ENCODE measurements at regions not wholly inside any gene's neighbourhood (a gene's known extent, or its start where the extent isn't known, plus 50 kb on each side); places are given as distances from the start of the nearest gene placed in this dataset.
A peak's percentile ranks its signal among the peaks of the same experiment; 100 is the strongest.

DNA sequence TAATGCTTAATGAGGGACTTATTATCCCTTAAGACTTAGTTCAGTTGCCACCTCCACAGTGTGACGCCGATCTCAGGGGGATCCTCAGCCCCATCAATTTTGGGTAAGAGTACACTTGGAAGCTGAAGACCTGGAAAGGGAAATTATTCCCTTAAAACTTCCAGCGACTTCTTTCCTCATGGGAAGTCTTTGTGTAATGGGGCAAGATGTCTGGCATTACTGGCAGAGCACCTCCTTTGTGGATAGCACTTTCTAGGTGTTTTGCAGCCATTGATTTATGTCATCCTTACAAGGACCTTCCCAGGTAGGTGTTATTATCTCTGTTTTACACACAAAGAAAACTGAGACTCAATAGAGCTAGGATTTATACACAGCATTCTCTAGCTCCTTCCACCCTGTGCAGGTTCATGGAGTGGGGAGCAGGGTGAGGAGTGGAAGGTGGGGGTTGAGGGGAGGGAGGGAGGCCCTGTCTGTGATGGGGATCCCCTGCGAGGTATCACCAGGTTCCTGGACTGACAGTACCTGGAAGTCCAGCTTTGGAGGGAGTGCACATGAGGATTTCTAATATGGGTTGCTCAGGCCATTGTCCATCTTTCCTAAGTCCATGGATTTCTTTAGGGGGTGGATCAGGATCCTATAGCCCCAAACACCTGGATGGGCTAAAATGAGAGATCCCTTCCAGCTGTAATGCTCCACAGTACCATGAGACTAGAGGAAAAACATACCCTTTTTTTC is 79.4 kb downstream of the MYCN start:
- DNase-seq = no peak

DNA sequence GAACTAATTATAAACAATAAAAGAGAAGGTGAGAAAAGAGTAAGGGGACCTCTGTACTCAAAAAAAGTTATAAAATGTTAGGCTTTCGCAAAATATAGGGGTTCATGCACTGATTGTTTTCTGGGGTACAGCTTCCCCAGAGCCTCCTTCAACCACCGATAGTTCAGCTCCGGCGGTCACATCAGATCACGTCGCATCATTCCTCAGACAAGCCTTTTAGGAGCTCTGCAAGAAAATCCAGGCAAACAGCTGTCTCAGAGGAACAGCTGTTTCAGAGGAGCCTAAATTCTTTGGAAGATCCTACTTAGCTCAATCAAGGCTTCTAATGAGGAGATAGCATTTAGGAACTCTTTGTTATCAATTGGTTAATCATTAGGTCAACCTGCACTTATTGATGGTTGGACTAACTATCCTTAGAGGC is 78.7 kb downstream of the MYCN start:
- no peak for DNase-seq

DNA sequence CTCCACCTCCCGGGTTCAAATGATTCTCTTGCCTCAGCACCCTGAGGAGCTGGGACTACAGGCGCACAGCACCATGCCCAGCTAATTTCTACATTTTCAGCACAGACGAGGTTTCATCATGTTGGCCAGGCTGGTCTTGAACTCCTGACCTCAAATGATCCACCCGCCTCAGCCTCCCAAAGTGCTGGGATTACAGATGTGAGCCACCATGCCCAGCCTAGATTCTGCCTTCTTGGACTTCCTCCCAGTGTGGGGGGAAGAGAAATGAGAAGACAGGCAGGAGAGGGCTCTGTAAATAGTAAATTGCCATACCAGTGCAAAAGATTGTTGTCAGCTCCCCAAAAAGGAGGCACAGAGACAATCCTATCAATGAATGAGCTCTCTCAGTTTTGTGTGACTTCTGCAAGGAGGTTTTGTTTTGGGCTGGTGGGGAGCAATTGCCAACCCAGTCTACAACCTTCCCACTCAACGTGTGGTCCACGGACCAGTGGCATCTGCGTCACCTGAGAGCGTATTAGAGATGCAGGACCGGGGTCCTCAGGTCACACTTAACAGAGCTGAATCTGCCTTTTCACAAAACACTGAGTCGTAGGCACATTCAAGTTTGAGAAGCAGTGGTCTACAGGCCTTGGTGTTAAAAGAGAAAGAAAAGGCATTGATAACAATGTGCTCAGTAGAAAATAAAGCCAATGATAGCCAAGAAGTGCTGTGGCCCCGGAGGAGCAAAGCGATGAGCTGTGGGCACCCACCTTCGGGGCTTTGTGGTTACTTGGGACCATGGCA is 78.1 kb downstream of the MYCN start:
- DNase-seq = no peak

DNA sequence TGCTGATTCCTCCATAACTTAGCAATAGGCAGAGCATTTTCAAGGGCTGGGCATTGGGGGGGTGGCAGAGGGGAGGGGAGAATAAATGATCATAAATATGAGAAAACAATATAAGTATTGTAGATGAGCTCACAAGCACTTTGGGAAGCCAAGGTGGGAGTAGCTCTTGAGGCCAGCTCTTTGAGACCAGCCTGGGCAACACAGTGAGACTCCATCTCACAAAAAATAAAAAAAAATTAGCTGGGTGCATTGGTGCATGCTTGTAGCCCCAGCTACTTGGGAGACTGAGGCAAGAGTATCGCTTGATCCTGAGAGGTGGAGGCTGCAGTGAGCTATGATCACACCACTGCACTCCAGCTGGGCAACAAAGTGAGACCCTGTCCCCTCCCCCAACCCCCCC is 75.9 kb downstream of the MYCN start:
- DNase-seq = no peak

DNA sequence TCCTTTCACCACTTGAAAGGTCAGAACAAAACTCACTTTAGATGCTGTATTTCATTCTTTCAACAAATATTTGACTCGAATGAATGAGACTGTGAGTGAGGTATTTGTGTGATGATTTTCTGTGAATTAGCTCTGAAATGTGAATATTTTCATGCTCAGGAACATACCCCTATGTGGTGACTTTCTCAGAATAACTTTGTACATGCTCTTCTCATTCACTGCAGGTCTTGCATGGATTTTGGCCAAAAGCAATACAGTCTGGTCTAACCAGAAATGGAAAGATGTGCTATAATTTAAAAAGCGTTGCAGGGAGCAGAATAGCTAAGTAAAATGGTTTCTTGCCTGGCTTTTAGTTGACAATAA is 75.5 kb downstream of the MYCN start:
- DNase-seq = no peak

DNA sequence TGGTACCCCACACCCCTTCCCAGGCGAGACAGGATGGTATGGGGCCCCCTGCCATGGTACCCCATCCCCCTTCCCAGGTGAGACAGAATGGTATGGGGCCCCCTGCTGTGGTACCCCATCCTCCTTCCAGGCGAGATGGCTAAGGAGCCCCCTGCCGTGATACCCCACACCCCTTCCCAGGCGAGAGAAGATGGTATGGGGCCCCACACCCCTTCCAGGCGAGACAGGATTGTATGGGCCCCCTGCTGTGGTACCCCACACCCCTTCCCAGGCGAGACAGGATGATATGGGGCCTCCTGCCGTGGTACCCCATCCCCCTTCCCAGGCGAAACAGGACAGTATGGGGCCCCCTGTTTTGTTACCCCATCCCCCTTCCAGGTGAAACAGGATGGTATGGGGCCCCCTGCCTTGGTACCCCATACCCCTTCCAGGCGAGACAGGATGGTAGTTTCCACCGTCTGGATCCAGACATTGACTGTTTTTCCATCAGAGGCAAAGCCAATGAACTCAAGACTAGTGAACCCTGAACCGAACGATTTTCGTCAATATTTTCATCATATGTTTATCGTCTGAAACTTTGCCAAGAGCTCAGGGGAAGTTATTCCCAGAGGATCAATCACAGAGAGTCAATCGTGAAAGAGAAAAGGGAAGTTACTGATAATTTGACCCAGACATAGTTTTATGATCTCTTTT is 75.0 kb downstream of the MYCN start:
- DNase-seq = no peak

DNA sequence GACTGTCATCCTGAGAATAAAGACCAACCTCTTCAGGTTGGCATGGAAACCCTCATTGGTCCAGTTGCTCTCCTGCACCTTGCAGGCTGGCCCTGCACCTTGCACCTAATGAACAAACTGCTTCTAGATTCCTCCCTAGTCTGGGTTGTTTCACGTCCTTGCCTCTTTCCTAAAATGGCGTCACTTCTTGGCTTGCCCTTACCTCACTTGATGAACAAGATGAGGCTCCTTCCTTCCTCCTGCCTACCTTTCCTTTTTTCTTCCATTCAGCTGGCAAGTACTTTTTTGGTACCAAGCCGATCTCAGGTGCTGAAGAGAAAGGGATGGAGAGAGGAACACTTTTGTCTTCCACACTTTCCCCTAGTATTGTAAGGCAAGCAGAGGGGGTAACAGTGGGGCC is 74.5 kb downstream of the MYCN start:
- no peak for DNase-seq

DNA sequence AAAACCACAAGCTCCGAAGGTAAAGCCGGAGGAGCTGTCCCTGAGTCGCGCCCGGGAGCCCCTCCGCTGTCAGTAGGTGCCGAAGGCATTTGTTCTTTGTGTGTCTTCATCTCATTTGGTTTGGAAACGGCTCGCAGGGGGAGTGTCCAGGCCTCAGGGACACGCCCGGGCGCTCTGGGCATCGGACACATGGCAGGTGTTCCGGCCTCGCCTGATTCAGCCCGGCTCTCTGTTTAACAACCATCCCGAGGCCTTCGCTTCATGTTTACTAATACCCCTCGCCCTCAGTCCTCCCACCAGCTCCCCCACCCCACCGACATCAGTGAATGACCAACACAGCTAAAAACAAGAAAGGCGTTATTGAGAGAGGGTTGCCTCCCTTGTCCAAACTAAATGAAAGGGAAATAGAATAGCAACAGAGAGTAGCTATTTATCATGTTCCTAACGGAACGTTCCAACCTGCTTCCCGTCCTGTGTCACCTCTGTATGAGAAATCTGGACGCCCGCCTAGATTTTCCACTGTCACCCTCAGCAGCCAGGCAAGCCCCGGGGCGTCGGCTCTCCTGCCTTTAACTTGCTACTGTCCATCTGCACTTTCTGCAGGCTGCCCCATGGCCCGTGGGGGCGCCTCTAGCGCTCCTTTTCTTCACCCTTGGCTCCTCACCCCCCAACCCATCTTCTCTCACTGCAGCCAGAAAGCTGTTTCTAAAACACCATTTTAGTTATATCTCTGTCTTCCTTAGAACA is 73.9 kb downstream of the MYCN start:
- DNase-seq = peak; percentile 41

DNA sequence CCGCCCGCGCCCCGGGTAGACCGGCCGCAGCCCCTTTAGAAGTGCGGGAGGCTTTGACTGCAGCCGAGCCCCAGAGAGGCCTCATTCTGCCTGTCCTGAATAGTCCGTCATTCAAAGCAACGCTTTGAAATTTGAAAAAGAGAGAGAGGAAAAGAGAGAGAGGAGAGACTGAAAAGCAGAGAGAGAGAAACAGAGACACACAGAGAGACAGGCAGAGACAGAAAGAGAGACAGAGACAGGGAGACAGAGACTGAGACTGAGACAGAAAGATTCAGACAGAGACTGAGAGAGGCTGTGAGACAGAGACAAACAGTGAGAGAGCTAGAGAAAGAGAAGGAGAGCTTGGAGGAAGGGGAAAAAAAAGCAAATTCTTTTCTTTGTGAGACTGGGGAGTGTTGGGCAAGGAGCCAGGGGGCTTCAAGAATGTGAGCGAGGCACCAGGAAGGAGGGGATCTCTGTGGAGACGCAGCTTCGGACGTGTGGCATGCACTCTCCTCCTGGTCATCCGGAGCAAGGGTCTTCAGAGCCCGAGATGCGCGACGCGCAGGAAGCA is 73.1 kb downstream of the MYCN start:
- peak; percentile 47 for DNase-seq

DNA sequence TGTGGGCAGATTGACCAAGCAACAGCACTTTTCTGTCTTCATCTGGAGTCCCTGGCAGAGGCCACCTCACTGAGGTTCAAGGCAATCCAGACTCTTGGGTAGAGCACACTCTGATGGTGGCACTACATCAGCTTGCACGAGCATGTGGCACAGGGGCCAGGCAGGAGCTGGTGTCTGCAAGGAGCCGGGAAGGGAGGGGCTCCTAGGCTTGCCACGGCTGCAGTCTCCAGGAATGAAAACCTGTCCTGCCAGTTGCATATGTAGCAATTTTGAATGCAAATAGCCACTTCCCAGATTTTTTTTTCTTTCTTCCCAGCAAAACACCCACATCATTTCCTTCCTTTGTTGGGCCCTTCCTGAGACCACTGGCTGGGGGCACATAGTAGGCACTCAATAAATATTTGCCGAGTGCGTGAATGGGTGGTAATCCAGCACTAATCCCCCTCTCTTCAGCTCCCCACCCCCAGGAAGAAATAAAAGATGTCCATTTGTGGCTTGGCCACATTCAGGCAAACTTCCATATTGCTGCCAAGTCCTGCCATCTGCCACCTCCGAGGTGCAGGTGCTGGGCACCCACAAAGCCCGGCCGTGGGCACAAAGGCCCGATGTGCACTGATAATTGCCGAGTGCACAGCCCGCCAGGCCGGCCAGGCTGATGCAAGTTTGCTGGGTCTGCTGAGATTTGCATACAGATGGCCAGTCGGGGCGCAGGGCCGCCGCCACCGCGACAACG is 72.4 kb downstream of the MYCN start:
- no peak for DNase-seq

DNA sequence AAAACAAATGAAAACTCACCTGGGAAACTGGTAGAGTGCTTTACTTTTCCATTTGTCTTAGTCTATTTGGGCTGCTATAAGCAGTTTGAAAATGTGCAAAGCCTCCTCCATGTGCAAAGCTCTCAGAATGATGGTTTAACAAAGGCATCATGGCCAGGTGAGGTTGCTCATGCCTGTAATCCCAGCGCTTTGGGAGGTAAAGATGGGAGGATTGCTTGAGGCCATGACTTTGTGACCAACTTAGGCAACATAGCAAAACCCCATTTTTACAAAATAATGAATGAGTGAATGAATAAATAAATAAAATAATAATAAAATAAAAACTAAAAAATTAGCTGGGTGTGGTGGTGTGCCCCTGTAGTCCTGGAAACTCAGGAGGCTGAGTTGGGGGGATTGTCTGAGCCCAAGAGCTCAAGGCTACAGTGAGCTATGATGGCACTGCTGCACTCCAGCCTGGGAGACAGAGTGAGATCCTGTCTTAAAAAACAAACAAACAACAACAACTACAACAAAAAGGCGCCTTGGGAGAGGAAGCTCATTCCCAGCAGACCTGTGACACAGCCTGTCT is 71.8 kb downstream of the MYCN start:
- DNase-seq = no peak

DNA sequence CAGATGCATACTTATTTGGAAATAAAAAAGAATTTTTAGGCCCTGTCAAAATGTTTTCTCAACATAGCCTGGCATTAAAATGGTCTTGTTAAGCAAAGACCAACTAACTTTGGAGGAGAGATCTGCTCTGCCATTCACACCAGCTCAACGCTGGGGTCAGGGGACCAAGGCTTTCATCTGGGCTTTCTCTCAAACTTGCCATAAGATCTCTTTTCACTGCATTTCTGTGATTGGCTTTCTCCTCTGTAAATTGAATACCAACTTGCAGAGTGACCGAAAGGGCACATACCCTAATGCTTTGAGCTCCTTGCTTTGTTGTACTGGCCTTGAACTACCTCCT is 71.2 kb downstream of the MYCN start:
- DNase-seq = no peak

DNA sequence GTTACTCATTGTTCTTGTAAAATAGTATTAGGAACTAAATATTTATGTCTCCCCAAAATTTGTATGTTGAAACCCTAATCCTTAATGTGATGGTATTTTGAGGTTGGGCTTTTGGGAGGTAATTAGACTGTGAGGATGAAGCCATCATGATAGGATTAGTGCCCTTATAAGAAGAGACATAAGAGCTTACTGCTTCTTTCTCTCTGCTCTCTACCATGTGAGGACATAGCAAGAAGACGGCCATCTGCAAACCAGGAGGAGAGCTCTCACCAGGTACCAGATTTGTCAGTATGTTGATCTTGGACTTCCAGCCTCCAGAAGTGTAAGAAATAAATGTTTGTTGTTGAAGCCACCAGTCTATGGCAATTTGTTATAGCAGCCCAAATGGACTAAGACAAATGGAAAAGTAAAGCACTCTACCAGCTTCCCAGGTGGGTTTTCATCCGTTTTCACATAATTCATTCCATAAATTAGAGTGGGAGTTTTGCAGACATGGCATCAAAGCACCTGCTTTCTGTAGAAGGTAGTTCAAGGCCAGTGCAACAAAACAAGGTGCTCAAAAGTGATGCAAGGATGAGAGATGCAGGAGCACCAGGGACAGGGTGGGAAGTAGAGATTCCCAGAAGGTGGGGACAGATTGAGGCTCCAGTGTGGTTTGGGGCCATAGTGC is 70.7 kb downstream of the MYCN start:
- no peak for DNase-seq

DNA sequence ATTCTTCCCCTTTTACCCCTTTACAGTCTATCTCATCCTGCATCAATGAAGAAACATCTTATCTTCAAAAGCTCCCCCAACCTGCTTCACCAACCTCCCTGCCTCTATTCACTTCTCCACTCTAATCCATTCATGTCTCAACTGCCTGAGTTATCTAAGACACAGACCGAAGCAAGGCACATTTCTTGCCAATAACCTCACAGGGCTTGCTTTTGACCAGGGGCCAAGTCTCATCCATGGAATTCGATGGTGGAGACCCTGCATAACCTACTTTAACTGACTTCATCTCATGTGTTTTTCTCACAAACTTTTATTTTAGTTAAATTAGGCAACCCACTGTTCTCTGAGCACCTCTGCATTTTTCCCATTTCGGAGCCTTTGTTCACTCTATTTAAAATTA is 69.7 kb downstream of the MYCN start:
- no peak for DNase-seq

DNA sequence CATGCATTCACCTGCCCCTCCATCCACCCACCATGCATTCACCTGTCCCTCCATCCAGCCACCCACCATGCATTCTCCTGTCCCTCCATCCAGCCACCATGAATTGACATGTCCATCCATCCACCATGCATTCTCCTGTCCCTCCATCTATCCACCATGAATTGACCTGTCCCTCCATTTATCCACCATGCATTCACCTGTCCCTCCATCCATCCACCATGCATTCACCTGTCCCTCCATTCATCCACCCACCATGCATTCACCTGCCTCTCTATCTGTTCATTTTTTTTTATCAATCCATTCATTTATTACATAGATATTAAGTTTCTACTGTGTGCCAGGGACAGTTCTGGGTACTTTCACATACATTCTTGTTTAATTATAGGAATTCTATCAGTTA is 69.2 kb downstream of the MYCN start:
- DNase-seq = no peak

DNA sequence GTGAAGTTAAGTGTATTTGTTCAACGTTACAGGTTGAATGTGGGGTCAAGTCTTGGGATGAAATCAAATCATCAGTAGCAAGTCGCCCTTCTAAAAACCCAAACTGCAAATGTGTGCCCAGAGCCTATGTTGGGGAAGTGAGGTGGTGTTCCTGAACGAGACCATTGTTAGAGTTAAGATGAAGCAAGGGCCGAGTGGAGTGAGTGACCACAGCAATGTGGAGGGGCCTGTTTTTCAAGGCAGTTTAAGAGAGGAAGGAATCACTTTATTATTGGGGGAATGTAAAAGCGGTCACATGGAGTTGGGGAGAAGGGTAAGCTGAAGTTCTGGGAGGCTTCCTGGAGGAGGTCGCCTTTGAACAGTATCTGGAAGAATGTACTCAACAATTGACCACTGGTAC is 68.5 kb downstream of the MYCN start:
- DNase-seq = no peak

DNA sequence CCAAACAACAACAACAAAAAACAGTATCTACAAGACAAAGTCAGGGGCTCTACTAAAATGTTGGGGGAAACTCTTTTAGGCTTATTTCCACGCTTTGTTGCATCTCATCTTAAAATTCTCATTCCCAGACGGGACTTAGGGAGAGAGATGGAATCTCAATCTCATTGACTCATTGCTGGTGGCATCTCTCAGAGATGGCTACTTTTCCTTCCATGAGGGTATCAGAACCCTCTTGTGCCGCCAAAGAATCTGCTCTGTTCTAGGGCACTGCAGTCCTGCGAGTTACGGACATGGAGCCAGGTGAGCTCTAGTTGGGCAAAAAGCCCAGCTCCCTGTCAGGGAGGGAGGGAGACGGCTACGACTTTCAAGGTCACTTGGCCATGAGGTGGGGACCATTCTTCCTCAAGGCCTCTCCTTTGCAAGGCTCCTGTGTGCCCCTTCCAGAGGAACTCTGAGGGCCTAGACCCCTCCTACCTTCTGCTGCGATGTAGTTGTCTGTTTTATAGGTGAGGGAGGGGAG is 68.0 kb downstream of the MYCN start:
- no peak for DNase-seq

DNA sequence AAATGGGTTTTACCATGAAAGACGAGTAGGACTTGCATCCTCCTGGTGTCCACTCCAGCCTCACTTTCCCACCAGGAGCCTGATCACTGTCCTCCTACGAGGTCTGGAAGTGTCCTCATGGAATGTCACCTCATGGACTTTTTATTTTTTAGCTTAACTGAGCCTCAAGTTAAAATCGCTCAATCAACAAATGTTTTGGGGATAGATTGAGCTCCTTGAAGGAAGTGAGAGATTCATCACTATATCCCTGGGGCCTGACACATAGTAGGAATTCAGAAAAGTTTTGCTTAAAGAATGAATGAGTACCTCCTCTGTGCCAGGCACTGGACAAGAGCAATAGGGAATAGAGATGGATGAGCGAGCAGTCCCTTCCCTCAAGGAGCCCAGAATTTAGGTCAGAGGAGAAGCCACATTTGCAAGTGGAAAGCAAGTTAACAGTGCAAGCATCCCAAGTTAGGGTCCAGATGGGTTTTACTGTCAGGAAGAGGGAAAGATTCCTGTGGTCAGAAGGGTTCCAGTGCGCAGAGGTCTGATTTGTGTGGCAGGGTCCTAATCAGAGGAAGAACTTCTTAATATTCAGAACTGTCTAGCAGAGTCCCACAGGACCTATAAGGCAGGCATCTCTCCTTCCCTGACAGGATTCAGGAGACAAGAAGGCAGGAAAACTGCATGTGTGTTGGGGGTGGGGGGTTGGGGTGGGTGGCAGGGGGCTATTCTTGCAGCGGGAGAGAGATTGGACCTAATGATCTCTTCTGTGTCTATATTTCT is 67.0 kb downstream of the MYCN start:
- no peak for DNase-seq

DNA sequence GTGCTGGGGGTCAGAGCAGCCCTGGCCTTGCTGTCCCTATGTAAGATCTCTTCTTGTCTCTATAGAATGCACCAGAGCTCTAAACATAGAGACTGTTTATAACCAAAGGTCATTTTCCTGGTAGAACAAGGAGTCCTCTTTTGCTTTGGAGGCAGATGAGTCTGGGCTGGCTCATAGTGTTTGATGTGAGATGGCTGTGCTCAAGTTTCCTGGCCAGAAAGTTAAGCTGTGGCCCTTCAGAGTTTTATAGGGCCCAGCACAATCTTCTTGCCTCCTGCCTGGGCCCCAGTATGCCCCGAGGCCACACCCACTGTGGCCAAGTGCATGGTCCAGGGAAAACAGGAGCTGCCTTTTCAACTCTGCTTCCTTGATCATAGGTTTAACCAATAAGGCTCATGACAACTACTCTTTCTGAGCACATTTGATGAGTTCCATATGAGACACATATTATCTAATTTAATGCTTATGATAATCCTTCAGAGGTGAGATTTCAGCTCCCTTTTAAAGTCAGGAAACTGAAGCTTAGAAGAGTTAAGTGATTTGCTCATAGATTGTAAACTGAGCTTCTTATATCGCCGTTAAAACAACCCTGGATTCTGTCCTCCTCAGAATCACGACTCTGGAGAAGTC is 66.3 kb downstream of the MYCN start:
- DNase-seq = no peak
